ENCODE measurements at regions not wholly inside any gene's neighbourhood (a gene's known extent, or its start where the extent isn't known, plus 50 kb on each side); places are given as distances from the start of the nearest gene placed in this dataset.

GRCh38 chr12:114500131-114500530, 94.2 kb upstream of the TBX5 start:
- ChIA-PET POLR2A (no interaction called here), CTCF (interaction anchor here (1.3 kb wide), 1 partner anchor 31 kb away, joined by 3 read pairs; no protein-coding TSS in a partner anchor)
- Mint-ChIP-seq H3K27me3 (ENCODE audit: low read depth) (peaks cover 81% of the 10 kb centered on the region), H3K4me3 (no peak overlapping the region), H3K4me1 (peaks cover 14% of the 10 kb centered on the region), H3K36me3 (no peaks in the 10 kb centered on the region), H3K9me3 (no peaks in the 10 kb centered on the region), H3K27ac (no peak overlapping the region)
- TF ChIP-seq RELA (CRISPR knock-in tag; IDR thresholded peaks at IDR 0.05; ENCODE audit: borderline replicate concordance) (no peak), ZNF219 (CRISPR knock-in tag; IDR thresholded peaks at IDR 0.05; ENCODE audit: borderline replicate concordance) (no peak), HMGA2 (CRISPR knock-in tag; IDR thresholded peaks at IDR 0.05) (no peak), E2F1 (CRISPR knock-in tag; IDR thresholded peaks at IDR 0.05) (no peak), ZNF671 (CRISPR knock-in tag; IDR thresholded peaks at IDR 0.05) (no peak), SMAD3 (CRISPR knock-in tag; IDR thresholded peaks at IDR 0.05; ENCODE audit: borderline replicate concordance) (no peak), TEAD4 (CRISPR knock-in tag; IDR thresholded peaks at IDR 0.05) (no peak), MXD4 (CRISPR knock-in tag; IDR thresholded peaks at IDR 0.05; ENCODE audit: borderline replicate concordance) (no peak), E2F4 (CRISPR knock-in tag; IDR thresholded peaks at IDR 0.05; ENCODE audit: borderline replicate concordance, low read depth) (no peak)
- DNase-seq (ENCODE audit: low spot score) (no peak), ATAC-seq (no peak)

GRCh38 chr12:114499338-114499737, 93.4 kb upstream of the TBX5 start:
- Mint-ChIP-seq H3K9me3 (no peaks in the 10 kb centered on the region), H3K4me3 (no peak overlapping the region), H3K4me1 (peaks cover 14% of the 10 kb centered on the region), H3K27me3 (ENCODE audit: low read depth) (peaks cover 86% of the 10 kb centered on the region), H3K27ac (no peak overlapping the region), H3K36me3 (no peaks in the 10 kb centered on the region)
- CTCF ChIA-PET = interaction anchor here (0.5 to 1.8 kb wide), 4 partner anchors 9 to 519 kb away, joined by 3 to 9 read pairs (median 4); no protein-coding TSS in a partner anchor
- DNase-seq (ENCODE audit: low spot score) = no peak
- POLR2A ChIA-PET = no interaction called here
- ATAC-seq = no peak
- TF ChIP-seq ZSCAN18 (CRISPR knock-in tag; IDR thresholded peaks at IDR 0.05) (no peak), MLX (CRISPR knock-in tag; IDR thresholded peaks at IDR 0.05) (no peak), CDX4 (CRISPR knock-in tag; IDR thresholded peaks at IDR 0.05; ENCODE audit: borderline replicate concordance) (no peak), CTCF (IDR thresholded peaks at IDR 0.05) (no peak), STAT6 (CRISPR knock-in tag; conservative IDR thresholded peaks at IDR 0.05; ENCODE audit: low read depth) (no peak), RELA (CRISPR knock-in tag; IDR thresholded peaks at IDR 0.05; ENCODE audit: borderline replicate concordance) (no peak), HMGXB4 (CRISPR knock-in tag; IDR thresholded peaks at IDR 0.05) (no peak), TCF7 (CRISPR knock-in tag; IDR thresholded peaks at IDR 0.05; ENCODE audit: low read depth) (no peak), E2F5 (CRISPR knock-in tag; IDR thresholded peaks at IDR 0.05) (no peak), ZNF263 (CRISPR knock-in tag; IDR thresholded peaks at IDR 0.05; ENCODE audit: low read depth) (no peak), IRF1 (CRISPR knock-in tag; IDR thresholded peaks at IDR 0.05) (no peak), TP53 (CRISPR knock-in tag; IDR thresholded peaks at IDR 0.05) (no peak)

Measured in WTC11 (cell line).